Esophagus muscularis mucosa (tissue), 3 donors: ENCODE measurements at regions not wholly inside any gene's neighbourhood (a gene's known extent, or its start where the extent isn't known, plus 50 kb on each side); places are given as distances from the start of the nearest gene placed in this dataset.
"Not testable (repeated sequence)": the region's sequence is repeated elsewhere in the genome, so short reads cannot be mapped to it uniquely, and the experiment has no call there.

Experiments used
- CTCF ChIP-seq, 3 experiments: fragments of 200-600 bp in 2 of 3; fragments of 450-650 bp in 1 of 3; sonication (generic) in 2 of 3; IDR thresholded peaks; one replicate each; pipeline ENCODE4 v1.5.1; 2017 to 2019; ENCODE audit warnings: antibody characterized with exemption in 3 of 3, mild to moderate bottlenecking in 2 of 3, moderate library complexity in 1 of 3
- POLR2A ChIP-seq: fragments of 450-650 bp; IDR thresholded peaks from one replicate; pipeline ENCODE4 v1.6.1; 2017; ENCODE audit warnings: antibody characterized with exemption, moderate library complexity, mild to moderate bottlenecking, low read depth

GRCh38 chr1:78310261-78310660 lies 180.5 kb upstream of the PTGFR start:
- not testable (repeated sequence) for TF ChIP-seq POLR2A; CTCF (IDR thresholded peaks at IDR 0.05)
